Parathyroid adenoma (tissue), 2 donors: ENCODE measurements at regions not wholly inside any gene's neighbourhood (a gene's known extent, or its start where the extent isn't known, plus 50 kb on each side); places are given as distances from the start of the nearest gene placed in this dataset.

Experiments used
- H2AFZ ChIP-seq: fragments of 300-600 bp; sonication (generic); one replicate; pipeline ENCODE4 v1.7.0; 2017; ENCODE audit warnings: antibody characterized with exemption, mild to moderate bottlenecking
- H3K27ac ChIP-seq: fragments of 300-600 bp; sonication (generic); one replicate; pipeline ENCODE4 v1.7.0; 2017
- H3K27me3 ChIP-seq: fragments of 300-600 bp; sonication (generic); one replicate; pipeline ENCODE4 v1.7.0; 2017; ENCODE audit warnings: low read length; ENCODE audit not compliant: control insufficient read depth, insufficient read depth
- H3K36me3 ChIP-seq: fragments of 300-600 bp; sonication (generic); one replicate; pipeline ENCODE4 v1.7.0; 2017; ENCODE audit warnings: low read length; ENCODE audit not compliant: control insufficient read depth, insufficient read depth
- H3K4me1 ChIP-seq: fragments of 300-600 bp; sonication (generic); one replicate; pipeline ENCODE4 v1.7.0; 2017; ENCODE audit warnings: control low read depth
- H3K4me2 ChIP-seq: fragments of 300-600 bp; sonication (generic); one replicate; pipeline ENCODE4 v1.7.0; 2017; ENCODE audit warnings: low read length
- H3K4me3 ChIP-seq: fragments of 300-600 bp; sonication (generic); one replicate; pipeline ENCODE4 v1.7.0; 2017; ENCODE audit warnings: low read depth, low read length
- H3K79me2 ChIP-seq: fragments of 300-600 bp; sonication (generic); one replicate; pipeline ENCODE4 v1.7.0; 2017; ENCODE audit warnings: control low read depth
- H3K9ac ChIP-seq: fragments of 300-600 bp; sonication (generic); one replicate; pipeline ENCODE4 v1.7.0; 2017; ENCODE audit warnings: mild to moderate bottlenecking
- H3K9me3 ChIP-seq: fragments of 300-600 bp; sonication (generic); one replicate; pipeline ENCODE4 v1.7.0; 2017; ENCODE audit warnings: low read length; ENCODE audit not compliant: control insufficient read depth
- CTCF ChIP-seq: fragments of 300-600 bp; sonication (generic); IDR thresholded peaks from one replicate; pipeline ENCODE4 v1.7.0; 2017; ENCODE audit warnings: antibody characterized with exemption, mild to moderate bottlenecking
- donor health status: primary hyperparathyroidism.

DNA sequence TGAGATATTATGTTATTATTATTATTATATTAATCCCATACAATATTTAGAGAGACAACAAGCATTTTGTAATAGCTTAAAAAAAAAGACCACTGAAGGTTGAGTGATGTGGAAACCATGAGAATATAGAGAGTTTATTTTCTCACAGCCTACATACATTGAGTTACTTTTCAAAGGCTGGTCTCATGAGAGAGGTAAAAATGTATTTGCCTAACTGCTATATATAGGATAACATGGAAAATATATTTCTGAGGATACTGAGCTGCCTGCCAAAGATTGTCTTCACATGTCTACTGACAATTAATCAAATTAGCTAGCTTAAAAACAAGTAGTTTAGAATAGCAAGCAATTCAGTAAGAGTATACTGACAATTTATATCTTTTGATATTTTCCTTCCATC lies 192.2 kb upstream of the NRIP1 start:
- Histone ChIP-seq H2AFZ (no peak overlapping the region), H3K4me1 (no peaks in the 10 kb centered on the region), H3K4me2 (no peak overlapping the region), H3K4me3 (no peak overlapping the region), H3K9me3 (no peaks in the 10 kb centered on the region), H3K9ac (no peak overlapping the region), H3K36me3 (no peaks in the 10 kb centered on the region), H3K79me2 (no peaks in the 10 kb centered on the region), H3K27ac (no peak overlapping the region), H3K27me3 (no peaks in the 10 kb centered on the region)
- TF ChIP-seq CTCF: no peak

GRCh38 chr21:15257646-15258045 lies 192.8 kb upstream of the NRIP1 start:
- H3K9ac ChIP-seq: no peak overlapping the region
- no peak for TF ChIP-seq CTCF
- H3K79me2 ChIP-seq: no peaks in the 10 kb centered on the region
- no peak overlapping the region for H2AFZ ChIP-seq
- no peaks in the 10 kb centered on the region for H3K36me3 ChIP-seq
- H3K4me2 ChIP-seq: no peak overlapping the region
- H3K27me3 ChIP-seq: no peaks in the 10 kb centered on the region
- no peaks in the 10 kb centered on the region for H3K4me1 ChIP-seq
- no peak overlapping the region for H3K4me3 ChIP-seq
- no peak overlapping the region for H3K27ac ChIP-seq
- H3K9me3 ChIP-seq: no peaks in the 10 kb centered on the region

GRCh38 chr21:15259824-15260223 lies 195.0 kb upstream of the NRIP1 start:
- no peaks in the 10 kb centered on the region for H3K36me3 ChIP-seq
- no peak overlapping the region for H3K27ac ChIP-seq
- no peak overlapping the region for H2AFZ ChIP-seq
- no peaks in the 10 kb centered on the region for H3K27me3 ChIP-seq
- no peak overlapping the region for H3K9ac ChIP-seq
- no peaks in the 10 kb centered on the region for H3K4me1 ChIP-seq
- no peak for TF ChIP-seq CTCF
- no peaks in the 10 kb centered on the region for H3K79me2 ChIP-seq
- no peak overlapping the region for H3K4me2 ChIP-seq
- no peaks in the 10 kb centered on the region for H3K9me3 ChIP-seq
- H3K4me3 ChIP-seq: no peak overlapping the region

- Histone ChIP-seq H3K36me3 (no peaks in the 10 kb centered on the region), H3K4me2 (no peak overlapping the region), H3K27me3 (no peaks in the 10 kb centered on the region), H3K79me2 (no peaks in the 10 kb centered on the region), H3K9me3 (no peaks in the 10 kb centered on the region), H2AFZ (no peak overlapping the region), H3K4me3 (no peak overlapping the region), H3K9ac (no peak overlapping the region), H3K27ac (no peak overlapping the region), H3K4me1 (no peaks in the 10 kb centered on the region)
- TF ChIP-seq CTCF: no peak
Measured at GRCh38 chr21:15260604-15261003, 195.8 kb upstream of the NRIP1 start.

- H3K9me3 ChIP-seq: no peaks in the 10 kb centered on the region
- TF ChIP-seq CTCF: no peak
- H3K4me3 ChIP-seq: no peak overlapping the region
- H2AFZ ChIP-seq: no peak overlapping the region
- H3K79me2 ChIP-seq: no peaks in the 10 kb centered on the region
- H3K27me3 ChIP-seq: no peaks in the 10 kb centered on the region
- no peaks in the 10 kb centered on the region for H3K4me1 ChIP-seq
- H3K4me2 ChIP-seq: no peak overlapping the region
- H3K36me3 ChIP-seq: no peaks in the 10 kb centered on the region
- H3K27ac ChIP-seq: no peak overlapping the region
- no peak overlapping the region for H3K9ac ChIP-seq
Measured at GRCh38 chr21:15264084-15264665, 199.4 kb upstream of the NRIP1 start.
